ENCODE measurements at regions not wholly inside any gene's neighbourhood (a gene's known extent, or its start where the extent isn't known, plus 50 kb on each side); places are given as distances from the start of the nearest gene placed in this dataset.

DNA sequence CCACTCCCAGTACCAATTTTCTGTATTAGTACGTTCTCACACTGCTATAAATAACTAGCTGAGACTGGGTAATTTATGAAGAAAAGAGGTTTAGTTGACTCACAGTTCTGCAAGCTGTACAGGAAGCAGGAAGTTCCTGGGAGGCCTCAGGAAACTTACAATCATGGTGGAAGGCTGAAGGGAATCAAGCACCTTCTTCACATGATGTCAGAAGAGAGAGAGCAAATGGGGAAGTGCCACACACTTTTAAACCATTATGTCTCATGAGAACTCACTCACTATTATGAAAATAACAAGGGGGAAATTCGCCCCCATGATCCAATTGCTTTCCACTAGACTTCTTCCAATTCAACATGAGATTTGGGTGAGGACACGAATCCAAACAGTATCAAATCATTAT, 271.4 kb downstream of the ETS1 start:
- TF ChIP-seq, protein P1, sequence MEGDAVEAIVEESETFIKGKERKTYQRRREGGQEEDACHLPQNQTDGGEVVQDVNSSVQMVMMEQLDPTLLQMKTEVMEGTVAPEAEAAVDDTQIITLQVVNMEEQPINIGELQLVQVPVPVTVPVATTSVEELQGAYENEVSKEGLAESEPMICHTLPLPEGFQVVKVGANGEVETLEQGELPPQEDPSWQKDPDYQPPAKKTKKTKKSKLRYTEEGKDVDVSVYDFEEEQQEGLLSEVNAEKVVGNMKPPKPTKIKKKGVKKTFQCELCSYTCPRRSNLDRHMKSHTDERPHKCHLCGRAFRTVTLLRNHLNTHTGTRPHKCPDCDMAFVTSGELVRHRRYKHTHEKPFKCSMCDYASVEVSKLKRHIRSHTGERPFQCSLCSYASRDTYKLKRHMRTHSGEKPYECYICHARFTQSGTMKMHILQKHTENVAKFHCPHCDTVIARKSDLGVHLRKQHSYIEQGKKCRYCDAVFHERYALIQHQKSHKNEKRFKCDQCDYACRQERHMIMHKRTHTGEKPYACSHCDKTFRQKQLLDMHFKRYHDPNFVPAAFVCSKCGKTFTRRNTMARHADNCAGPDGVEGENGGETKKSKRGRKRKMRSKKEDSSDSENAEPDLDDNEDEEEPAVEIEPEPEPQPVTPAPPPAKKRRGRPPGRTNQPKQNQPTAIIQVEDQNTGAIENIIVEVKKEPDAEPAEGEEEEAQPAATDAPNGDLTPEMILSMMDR (IDR thresholded peaks at IDR 0.05; ENCODE audit: insufficient read depth, low read depth, low read length) = no peak
- no peak for TF ChIP-seq EZH2 (IDR thresholded peaks at IDR 0.05; ENCODE audit: insufficient read depth, low read length)

Data from astrocyte (in vitro differentiated cells and primary cell).